NB4 (cell line): ENCODE measurements at regions not wholly inside any gene's neighbourhood (a gene's known extent, or its start where the extent isn't known, plus 50 kb on each side); places are given as distances from the start of the nearest gene placed in this dataset.

Experiments
- DNase-seq: peaks from one replicate; pipeline ENCODE4 v3.0.0; 2010; ENCODE audit warnings: low read depth
- H3K4me3 ChIP-seq: one replicate; pipeline ENCODE4 v1.5.1; 2011; ENCODE audit warnings: mild to moderate bottlenecking, low read depth, low read length, moderate library complexity
- MYC ChIP-seq: IDR thresholded peaks from 2 replicates; pipeline ENCODE4 v1.6.1; 2011; ENCODE audit warnings: low read depth, low read length
- POLR2A ChIP-seq: IDR thresholded peaks from 2 replicates; pipeline ENCODE4 v1.6.1; 2011; ENCODE audit warnings: mild to moderate bottlenecking; ENCODE audit not compliant: insufficient read length; ENCODE audit errors: extremely low read depth
- TF ChIP-seq, protein P1 (sequence below): IDR thresholded peaks from one replicate; pipeline ENCODE4 v1.5.1; 2012; ENCODE audit warnings: low read depth, low read length
- TF ChIP-seq, protein P2 (sequence below): IDR thresholded peaks from 2 replicates; pipeline ENCODE4 v1.6.1; 2011; ENCODE audit warnings: low read depth, low read length

DNA sequence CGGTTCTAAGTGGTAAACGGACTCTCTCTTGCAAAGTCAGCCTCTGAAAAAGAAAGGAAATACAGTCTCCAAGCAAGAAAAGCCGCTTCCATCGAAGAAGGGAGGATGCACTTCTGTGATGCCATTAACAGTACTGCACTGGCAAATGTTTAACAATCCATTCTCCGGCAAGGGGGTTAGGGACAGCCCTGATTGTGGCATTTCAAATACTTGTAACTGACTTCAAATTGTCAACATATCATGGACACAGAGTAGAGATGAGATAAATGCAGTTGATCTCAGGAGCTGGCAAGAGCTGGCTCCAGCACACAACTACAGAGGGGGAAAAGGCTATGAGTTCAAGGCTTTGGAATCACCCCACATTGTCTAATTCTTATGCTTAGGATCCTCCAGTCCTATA, 146.8 kb downstream of the SLC7A11 start:
- H3K4me3 ChIP-seq = no peak overlapping the region
- DNase-seq = no peak
- TF ChIP-seq POLR2A (no peak), MYC (no peak)
- TF ChIP-seq, protein P1, sequence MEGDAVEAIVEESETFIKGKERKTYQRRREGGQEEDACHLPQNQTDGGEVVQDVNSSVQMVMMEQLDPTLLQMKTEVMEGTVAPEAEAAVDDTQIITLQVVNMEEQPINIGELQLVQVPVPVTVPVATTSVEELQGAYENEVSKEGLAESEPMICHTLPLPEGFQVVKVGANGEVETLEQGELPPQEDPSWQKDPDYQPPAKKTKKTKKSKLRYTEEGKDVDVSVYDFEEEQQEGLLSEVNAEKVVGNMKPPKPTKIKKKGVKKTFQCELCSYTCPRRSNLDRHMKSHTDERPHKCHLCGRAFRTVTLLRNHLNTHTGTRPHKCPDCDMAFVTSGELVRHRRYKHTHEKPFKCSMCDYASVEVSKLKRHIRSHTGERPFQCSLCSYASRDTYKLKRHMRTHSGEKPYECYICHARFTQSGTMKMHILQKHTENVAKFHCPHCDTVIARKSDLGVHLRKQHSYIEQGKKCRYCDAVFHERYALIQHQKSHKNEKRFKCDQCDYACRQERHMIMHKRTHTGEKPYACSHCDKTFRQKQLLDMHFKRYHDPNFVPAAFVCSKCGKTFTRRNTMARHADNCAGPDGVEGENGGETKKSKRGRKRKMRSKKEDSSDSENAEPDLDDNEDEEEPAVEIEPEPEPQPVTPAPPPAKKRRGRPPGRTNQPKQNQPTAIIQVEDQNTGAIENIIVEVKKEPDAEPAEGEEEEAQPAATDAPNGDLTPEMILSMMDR = no peak
- TF ChIP-seq, protein P2, sequence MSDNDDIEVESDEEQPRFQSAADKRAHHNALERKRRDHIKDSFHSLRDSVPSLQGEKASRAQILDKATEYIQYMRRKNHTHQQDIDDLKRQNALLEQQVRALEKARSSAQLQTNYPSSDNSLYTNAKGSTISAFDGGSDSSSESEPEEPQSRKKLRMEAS = no peak

- TF ChIP-seq, protein P1 = no peak
- TF ChIP-seq MYC (no peak), POLR2A (no peak)
- TF ChIP-seq, protein P2 = no peak
- H3K4me3 ChIP-seq = no peak overlapping the region
- DNase-seq = no peak
Measured at GRCh38 chr4:138092060-138092459, 150.1 kb downstream of the SLC7A11 start.

- TF ChIP-seq MYC (no peak), POLR2A (no peak)
- TF ChIP-seq, protein P2 = no peak
- TF ChIP-seq, protein P1 = no peak
- DNase-seq = no peak
- H3K4me3 ChIP-seq = no peak overlapping the region
Measured at GRCh38 chr4:138090918-138091676, 151.1 kb downstream of the SLC7A11 start.

- H3K4me3 ChIP-seq = no peak overlapping the region
- TF ChIP-seq, protein P1 = peak; percentile 33
- no peak for TF ChIP-seq MYC
- peak; percentile 70 for DNase-seq
Measured at GRCh38 chr4:138090150-138090917, 151.8 kb downstream of the SLC7A11 start.

DNA sequence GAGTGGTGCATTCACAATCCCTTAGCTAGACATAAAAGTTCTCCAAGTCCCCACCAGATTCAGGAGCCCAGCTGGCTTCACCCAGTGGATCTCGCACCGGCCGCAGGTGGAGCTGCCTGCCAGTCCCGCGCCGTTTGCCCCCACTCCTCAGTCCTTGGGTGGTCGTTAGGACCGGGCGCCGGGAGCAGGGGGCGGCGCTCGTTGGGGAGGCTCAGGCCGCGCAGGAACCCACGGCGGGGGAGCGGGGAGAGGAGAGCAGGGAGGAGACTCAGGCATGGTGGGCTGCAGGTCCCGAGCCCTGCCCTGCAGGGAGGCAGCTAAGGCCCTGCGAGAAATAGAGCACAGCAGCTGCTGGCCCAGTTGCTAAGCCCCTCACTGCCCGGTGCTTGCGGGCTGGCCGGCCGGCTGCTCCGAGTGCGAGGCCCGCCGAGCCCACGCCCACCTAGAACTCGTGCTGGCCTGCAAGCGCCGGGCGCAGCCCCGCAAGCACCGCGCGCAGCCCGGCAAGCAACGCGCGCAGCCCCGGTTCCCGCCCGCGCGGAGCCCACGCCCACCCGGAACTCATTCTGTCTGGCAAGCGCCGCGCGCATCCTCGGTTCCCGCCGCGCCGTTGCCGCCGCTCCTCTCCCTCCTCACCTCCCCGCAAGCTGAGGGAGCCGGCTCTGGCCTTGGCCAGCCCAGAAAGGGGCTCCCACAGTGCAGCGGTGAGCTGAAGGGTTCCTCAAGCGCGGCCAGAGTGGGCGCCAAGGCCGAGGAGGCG, 153.5 kb downstream of the SLC7A11 start:
- H3K4me3 ChIP-seq = no peak overlapping the region
- TF ChIP-seq MYC (no peak), POLR2A (no peak)
- TF ChIP-seq, protein P1 = no peak
- TF ChIP-seq, protein P2 = no peak
- no peak for DNase-seq
